Peyer's patch (tissue), 4 donors: ENCODE measurements at regions not wholly inside any gene's neighbourhood (a gene's known extent, or its start where the extent isn't known, plus 50 kb on each side); places are given as distances from the start of the nearest gene placed in this dataset.

Experiments
- CTCF ChIP-seq, 6 experiments: fragments of 450-650 bp in 4 of 6; fragments of 200-600 bp in 2 of 6; sonication (generic) in 1 of 6; IDR thresholded peaks; one replicate each; pipeline ENCODE4 v1.5.1; 2017 to 2019; ENCODE audit warnings: antibody characterized with exemption in 6 of 6, mild to moderate bottlenecking in 3 of 6, moderate library complexity in 1 of 6
- POLR2A ChIP-seq, 2 donors: fragments of 450-650 bp; IDR thresholded peaks; one replicate each; pipeline ENCODE4 v1.5.1; 2017; ENCODE audit warnings: antibody characterized with exemption in 2 of 2, mild to moderate bottlenecking in 2 of 2, moderate library complexity in 2 of 2

DNA sequence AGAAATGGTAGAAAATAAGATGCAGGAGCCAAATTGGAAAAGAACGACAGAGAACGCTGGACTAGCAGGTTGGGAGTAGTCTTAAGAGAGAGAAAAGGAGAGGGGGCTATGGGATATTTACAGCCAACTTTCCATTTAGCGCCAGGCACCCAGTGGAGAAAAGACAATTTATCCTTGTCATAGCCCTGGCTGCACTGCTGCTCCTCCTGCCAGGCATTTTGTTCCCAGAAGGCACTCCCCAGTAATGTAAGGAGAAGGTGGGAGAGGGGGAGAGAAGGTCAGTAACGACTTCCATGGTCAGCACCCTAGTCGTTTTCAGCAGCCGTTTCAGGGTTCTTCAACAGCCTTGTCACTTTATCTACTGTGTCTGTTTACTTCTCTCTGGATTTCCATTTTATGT, 159.0 kb downstream of the TRMT11 start:
- no peak for TF ChIP-seq POLR2A (IDR thresholded peaks at IDR 0.05)
- TF ChIP-seq CTCF (IDR thresholded peaks at IDR 0.05), result no peak
